ENCODE measurements at regions not wholly inside any gene's neighbourhood (a gene's known extent, or its start where the extent isn't known, plus 50 kb on each side); places are given as distances from the start of the nearest gene placed in this dataset.

DNA sequence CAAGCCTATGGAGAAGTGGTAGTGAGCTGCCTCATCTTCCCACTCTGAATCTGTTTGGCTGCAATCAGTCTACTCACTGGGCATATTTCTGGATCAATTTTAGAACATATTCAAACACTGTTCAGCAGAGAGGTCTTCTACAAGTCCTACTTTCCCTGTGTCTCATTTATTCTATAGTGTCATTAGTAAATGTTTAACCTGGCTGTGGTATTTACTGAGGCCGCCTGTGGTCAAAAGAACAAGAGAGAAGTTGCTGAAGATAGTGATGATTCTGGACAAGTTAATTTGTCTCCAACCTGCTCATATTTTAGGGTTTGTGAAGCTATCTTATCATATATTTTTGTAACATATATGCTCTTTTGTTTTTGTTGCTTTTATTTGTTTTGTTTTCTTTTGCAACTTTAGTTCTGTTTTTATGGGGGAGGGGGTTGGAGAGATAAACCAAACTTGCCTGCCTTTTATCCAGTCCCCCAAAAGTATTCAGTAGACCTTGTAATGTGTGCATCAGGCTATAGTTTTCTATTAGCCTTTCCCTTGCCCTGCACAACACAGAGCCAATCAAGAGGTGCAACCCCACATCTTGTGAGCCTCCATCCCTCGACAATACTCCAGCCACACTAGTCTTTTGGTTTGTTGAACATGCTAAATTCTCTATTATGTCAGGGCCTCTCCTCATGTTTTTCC lies 362.8 kb upstream of the MBL2 start:
- Histone ChIP-seq H2AFZ (ENCODE audit: low read depth, low read length) (no peak overlapping the region), H3K27ac (ENCODE audit: low read length) (no peak overlapping the region), H3K79me2 (ENCODE audit: insufficient read depth, low read length) (no peaks in the 10 kb centered on the region), H3K9ac (ENCODE audit: low read depth, low read length) (no peak overlapping the region), H3K4me1 (ENCODE audit: insufficient read depth, low read length) (no peaks in the 10 kb centered on the region), H3K4me3 (ENCODE audit: low read depth in 1 of 2, low read length in 2 of 2) (no peak overlapping the region), H3K4me2 (ENCODE audit: insufficient read depth, low read length) (no peak overlapping the region), H4K20me1 (ENCODE audit: insufficient read depth, low read length) (no peaks in the 10 kb centered on the region), H3K27me3 (ENCODE audit: insufficient read depth, low read length, poor library complexity) (no peaks in the 10 kb centered on the region), H3K9me3 (ENCODE audit: insufficient read depth, low read length, severe bottlenecking) (no peaks in the 10 kb centered on the region), H3K36me3 (ENCODE audit: insufficient read depth, low read length) (no peaks in the 10 kb centered on the region)
- TF ChIP-seq EZH2 (IDR thresholded peaks at IDR 0.05; ENCODE audit: borderline replicate concordance, low read depth, low read length, severe bottlenecking), result no peak
- TF ChIP-seq, protein P1, sequence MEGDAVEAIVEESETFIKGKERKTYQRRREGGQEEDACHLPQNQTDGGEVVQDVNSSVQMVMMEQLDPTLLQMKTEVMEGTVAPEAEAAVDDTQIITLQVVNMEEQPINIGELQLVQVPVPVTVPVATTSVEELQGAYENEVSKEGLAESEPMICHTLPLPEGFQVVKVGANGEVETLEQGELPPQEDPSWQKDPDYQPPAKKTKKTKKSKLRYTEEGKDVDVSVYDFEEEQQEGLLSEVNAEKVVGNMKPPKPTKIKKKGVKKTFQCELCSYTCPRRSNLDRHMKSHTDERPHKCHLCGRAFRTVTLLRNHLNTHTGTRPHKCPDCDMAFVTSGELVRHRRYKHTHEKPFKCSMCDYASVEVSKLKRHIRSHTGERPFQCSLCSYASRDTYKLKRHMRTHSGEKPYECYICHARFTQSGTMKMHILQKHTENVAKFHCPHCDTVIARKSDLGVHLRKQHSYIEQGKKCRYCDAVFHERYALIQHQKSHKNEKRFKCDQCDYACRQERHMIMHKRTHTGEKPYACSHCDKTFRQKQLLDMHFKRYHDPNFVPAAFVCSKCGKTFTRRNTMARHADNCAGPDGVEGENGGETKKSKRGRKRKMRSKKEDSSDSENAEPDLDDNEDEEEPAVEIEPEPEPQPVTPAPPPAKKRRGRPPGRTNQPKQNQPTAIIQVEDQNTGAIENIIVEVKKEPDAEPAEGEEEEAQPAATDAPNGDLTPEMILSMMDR (IDR thresholded peaks at IDR 0.05; ENCODE audit: borderline replicate concordance, extremely low read depth, low read length, poor library complexity, severe bottlenecking), result no peak
- DNase-seq (no peak), ATAC-seq (ENCODE audit: insufficient read depth, low read depth) (no peak)

- no peak for ATAC-seq (ENCODE audit: insufficient read depth, low read depth)
- Histone ChIP-seq H3K36me3 (ENCODE audit: insufficient read depth, low read length) (no peaks in the 10 kb centered on the region), H3K27ac (ENCODE audit: low read length) (no peak overlapping the region), H3K9ac (ENCODE audit: low read depth, low read length) (no peak overlapping the region), H3K4me1 (ENCODE audit: insufficient read depth, low read length) (no peaks in the 10 kb centered on the region), H3K79me2 (ENCODE audit: insufficient read depth, low read length) (no peaks in the 10 kb centered on the region), H3K27me3 (ENCODE audit: insufficient read depth, low read length, poor library complexity) (no peaks in the 10 kb centered on the region), H4K20me1 (ENCODE audit: insufficient read depth, low read length) (no peaks in the 10 kb centered on the region), H3K4me3 (ENCODE audit: low read depth in 1 of 2, low read length in 2 of 2) (no peak overlapping the region), H3K4me2 (ENCODE audit: insufficient read depth, low read length) (no peak overlapping the region), H2AFZ (ENCODE audit: low read depth, low read length) (no peak overlapping the region), H3K9me3 (ENCODE audit: insufficient read depth, low read length, severe bottlenecking) (no peaks in the 10 kb centered on the region)
- TF ChIP-seq EZH2 (IDR thresholded peaks at IDR 0.05; ENCODE audit: borderline replicate concordance, low read depth, low read length, severe bottlenecking), result no peak
- TF ChIP-seq, protein P1 (IDR thresholded peaks at IDR 0.05; ENCODE audit: borderline replicate concordance, extremely low read depth, low read length, poor library complexity, severe bottlenecking), result no peak
- no peak for DNase-seq
Measured at GRCh38 chr10:53134050-53134449, 361.5 kb upstream of the MBL2 start.

- no peak overlapping the region for H3K4me3 ChIP-seq (ENCODE audit: low read depth in 1 of 2, low read length in 2 of 2)
- no peak overlapping the region for H2AFZ ChIP-seq (ENCODE audit: low read depth, low read length)
- H3K4me2 ChIP-seq (ENCODE audit: insufficient read depth, low read length), result no peak overlapping the region
- no peaks in the 10 kb centered on the region for H3K36me3 ChIP-seq (ENCODE audit: insufficient read depth, low read length)
- H3K4me1 ChIP-seq (ENCODE audit: insufficient read depth, low read length), result no peaks in the 10 kb centered on the region
- no peak for ATAC-seq (ENCODE audit: insufficient read depth, low read depth)
- no peaks in the 10 kb centered on the region for H3K27me3 ChIP-seq (ENCODE audit: insufficient read depth, low read length, poor library complexity)
- no peaks in the 10 kb centered on the region for H3K9me3 ChIP-seq (ENCODE audit: insufficient read depth, low read length, severe bottlenecking)
- H3K79me2 ChIP-seq (ENCODE audit: insufficient read depth, low read length), result no peaks in the 10 kb centered on the region
- no peak overlapping the region for H3K27ac ChIP-seq (ENCODE audit: low read length)
- H4K20me1 ChIP-seq (ENCODE audit: insufficient read depth, low read length), result no peaks in the 10 kb centered on the region
- DNase-seq, result no peak
- TF ChIP-seq, protein P1 (IDR thresholded peaks at IDR 0.05; ENCODE audit: borderline replicate concordance, extremely low read depth, low read length, poor library complexity, severe bottlenecking), result no peak
- no peak for TF ChIP-seq EZH2 (IDR thresholded peaks at IDR 0.05; ENCODE audit: borderline replicate concordance, low read depth, low read length, severe bottlenecking)
- no peak overlapping the region for H3K9ac ChIP-seq (ENCODE audit: low read depth, low read length)
Measured at GRCh38 chr10:53130337-53130736, 357.8 kb upstream of the MBL2 start.
